Right atrium auricular region (tissue), 2 donors: ENCODE measurements at regions not wholly inside any gene's neighbourhood (a gene's known extent, or its start where the extent isn't known, plus 50 kb on each side); places are given as distances from the start of the nearest gene placed in this dataset.
A peak's percentile ranks its signal among the peaks of the same experiment; 100 is the strongest.

Source experiments
- DNase-seq: peaks from one replicate; pipeline ENCODE4 v3.0.0-alpha.2; 2019; ENCODE audit warnings: low spot score
- H3K27ac ChIP-seq, 2 donors: fragments of 200-600 bp; sonication (generic); 1 replicate in 1 of 2; 2 replicates in 1 of 2; pipeline ENCODE4 v1.5.1; 2016 to 2019
- H3K27me3 ChIP-seq, 2 donors: fragments of 200-600 bp; sonication (generic); one replicate each; pipeline versions ENCODE4 v1.5.1 to v1.6.0; 2017 to 2019
- H3K36me3 ChIP-seq: fragments of 200-600 bp; sonication (generic); one replicate; pipeline ENCODE4 v1.5.1; 2016
- H3K4me1 ChIP-seq, 2 donors: fragments of 200-600 bp; sonication (generic); one replicate each; pipeline versions ENCODE4 v1.5.1 to v1.6.0; 2017 to 2019
- H3K4me3 ChIP-seq, 2 donors: fragments of 200-600 bp; sonication (generic); 1 replicate in 1 of 2; 2 replicates in 1 of 2; pipeline ENCODE4 v1.5.1; 2017 to 2019; ENCODE audit warnings: mild to moderate bottlenecking in 1 of 2, moderate library complexity in 1 of 2
- H3K9me3 ChIP-seq, 2 donors: fragments of 200-600 bp; sonication (generic); one replicate each; pipeline ENCODE4 v1.5.1; 2019
- CTCF ChIP-seq, 2 donors: fragments of 200-600 bp; sonication (generic); IDR thresholded peaks; one replicate each; pipeline ENCODE4 v1.5.1; 2019; ENCODE audit warnings: antibody characterized with exemption in 2 of 2

DNA sequence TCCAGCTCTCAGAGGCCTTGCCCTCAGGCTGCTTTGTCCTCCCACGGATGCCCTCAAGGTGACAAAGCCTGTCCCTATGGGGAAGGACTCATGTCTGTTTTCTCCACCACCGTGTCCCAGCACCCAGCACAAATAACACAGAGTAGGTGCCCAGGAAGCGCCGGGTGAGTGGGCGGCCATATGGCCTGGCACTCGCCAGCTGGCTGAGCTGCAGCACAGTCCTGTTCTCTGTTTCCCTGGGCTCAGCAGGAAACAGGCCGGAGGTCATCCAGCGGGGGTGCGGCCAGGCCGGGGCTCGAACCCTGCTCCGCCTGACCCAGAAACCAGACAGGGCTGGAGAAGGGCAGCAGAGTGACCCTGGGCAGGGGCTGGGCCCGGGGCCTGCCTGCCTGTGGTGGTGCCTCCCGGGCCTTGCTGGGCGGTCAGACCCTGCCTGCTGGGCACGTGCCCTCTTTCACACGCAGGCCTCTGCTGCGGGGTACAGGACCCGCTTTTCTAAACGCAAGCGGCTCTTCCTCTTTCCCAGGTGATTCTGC is 139.0 kb upstream of the CIBAR2 start:
- Histone ChIP-seq H3K4me3 (no peak overlapping the region), H3K4me1 (no peaks in the 10 kb centered on the region)

GRCh38 chr16:85252014-85252413 is 139.7 kb upstream of the CIBAR2 start:
- DNase-seq: no peak
- H3K27me3 ChIP-seq: no peaks in the 10 kb centered on the region
- TF ChIP-seq CTCF (IDR thresholded peaks at IDR 0.05): no peak
- no peaks in the 10 kb centered on the region for H3K4me1 ChIP-seq
- H3K36me3 ChIP-seq: no peaks in the 10 kb centered on the region
- no peaks in the 10 kb centered on the region for H3K9me3 ChIP-seq
- no peak overlapping the region for H3K4me3 ChIP-seq
- H3K27ac ChIP-seq: no peak overlapping the region

More for the DNA sequence above, 139.0 kb upstream of the CIBAR2 start:
- DNase-seq: no peak
- H3K9me3 ChIP-seq: no peaks in the 10 kb centered on the region
- H3K27ac ChIP-seq: no peak overlapping the region
- TF ChIP-seq CTCF (IDR thresholded peaks at IDR 0.05): no peak
- H3K36me3 ChIP-seq: no peaks in the 10 kb centered on the region
- no peaks in the 10 kb centered on the region for H3K27me3 ChIP-seq

GRCh38 chr16:85252461-85252860 is 140.2 kb upstream of the CIBAR2 start:
- Histone ChIP-seq H3K36me3 (no peaks in the 10 kb centered on the region), H3K4me1 (no peaks in the 10 kb centered on the region), H3K9me3 (no peaks in the 10 kb centered on the region), H3K27ac (no peak overlapping the region), H3K27me3 (no peaks in the 10 kb centered on the region), H3K4me3 (no peak overlapping the region)
- no peak for TF ChIP-seq CTCF (IDR thresholded peaks at IDR 0.05)
- DNase-seq: no peak

DNA sequence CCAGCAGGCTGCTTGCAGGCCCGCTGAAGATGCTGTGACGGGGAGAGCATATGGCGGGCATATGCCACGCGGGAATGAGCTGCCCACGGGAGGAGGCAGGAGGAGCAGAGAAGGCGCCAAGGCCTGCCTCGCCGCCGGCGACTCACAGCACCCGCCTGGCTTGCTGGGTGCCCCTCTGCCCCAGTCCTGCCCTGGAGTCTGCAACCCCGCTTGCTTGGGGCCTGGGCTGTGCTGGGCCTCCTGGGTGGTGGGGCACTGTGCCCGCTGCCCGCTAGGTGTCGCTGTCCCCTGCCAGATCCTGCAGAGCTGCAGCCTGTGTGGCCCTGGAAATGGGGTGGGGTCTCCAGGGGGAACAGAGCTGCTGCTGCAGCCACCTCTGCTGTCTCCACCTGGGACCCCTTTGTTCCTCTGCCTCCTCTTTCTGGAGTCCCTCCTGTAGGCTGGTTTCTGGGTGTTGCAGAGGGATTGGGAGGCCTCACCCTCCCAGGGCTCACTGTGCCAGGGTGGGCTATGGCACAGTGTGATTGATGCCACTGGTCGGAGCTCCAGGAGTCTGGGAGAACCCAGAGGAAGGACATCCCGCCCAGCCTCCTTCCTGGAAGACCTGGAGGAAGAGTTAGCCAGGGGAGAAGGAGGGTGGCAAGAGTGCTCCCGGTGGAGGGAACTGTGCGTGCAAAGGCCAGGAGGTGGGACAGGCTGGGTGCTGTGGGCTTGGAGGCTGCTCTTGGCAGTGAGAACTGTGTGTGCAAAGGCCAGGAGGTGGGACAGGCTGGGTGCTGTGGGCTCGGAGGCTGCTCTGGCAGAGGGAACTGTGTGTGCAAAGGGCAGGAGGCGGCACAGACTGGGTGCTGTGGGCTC is 141.0 kb upstream of the CIBAR2 start:
- H3K9me3 ChIP-seq: no peaks in the 10 kb centered on the region
- TF ChIP-seq CTCF (IDR thresholded peaks at IDR 0.05): peak; percentile 82 to 93
- H3K27ac ChIP-seq: no peak overlapping the region
- H3K4me3 ChIP-seq: no peak overlapping the region
- no peak for DNase-seq
- no peaks in the 10 kb centered on the region for H3K27me3 ChIP-seq
- H3K36me3 ChIP-seq: no peaks in the 10 kb centered on the region
- H3K4me1 ChIP-seq: no peaks in the 10 kb centered on the region

GRCh38 chr16:85254051-85254450 is 141.8 kb upstream of the CIBAR2 start:
- no peak for TF ChIP-seq CTCF (IDR thresholded peaks at IDR 0.05)
- no peak for DNase-seq
- H3K27ac ChIP-seq: no peak overlapping the region
- H3K9me3 ChIP-seq: no peaks in the 10 kb centered on the region
- no peaks in the 10 kb centered on the region for H3K36me3 ChIP-seq
- no peak overlapping the region for H3K4me3 ChIP-seq
- H3K27me3 ChIP-seq: no peaks in the 10 kb centered on the region
- H3K4me1 ChIP-seq: no peaks in the 10 kb centered on the region
